ENCODE measurements at regions not wholly inside any gene's neighbourhood (a gene's known extent, or its start where the extent isn't known, plus 50 kb on each side); places are given as distances from the start of the nearest gene placed in this dataset.

DNA sequence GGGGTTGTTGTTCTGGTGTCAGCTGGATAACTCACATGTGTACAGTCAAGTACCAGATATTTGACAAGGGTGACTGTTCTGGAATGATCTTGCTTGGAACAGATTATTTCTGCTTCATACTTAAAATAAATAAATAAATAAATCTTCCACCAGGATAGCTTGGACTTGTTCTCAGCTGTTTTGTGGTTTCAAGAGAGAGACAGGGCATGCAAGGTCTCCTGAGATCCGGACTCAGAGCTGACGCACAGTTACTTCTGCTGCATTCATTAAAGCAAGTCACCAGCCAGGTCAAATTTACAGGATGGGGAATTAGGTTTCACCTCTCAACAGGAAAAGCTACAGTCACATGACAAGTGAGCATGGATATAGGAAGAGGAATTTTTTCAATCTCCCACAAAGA, 285.0 kb upstream of the SPTLC3 start:
- Histone ChIP-seq H3K4me3 (no peak overlapping the region), H3K9me3 (no peaks in the 10 kb centered on the region), H3K4me1 (no peaks in the 10 kb centered on the region), H3K36me3 (no peaks in the 10 kb centered on the region), H3K27me3 (no peaks in the 10 kb centered on the region), H3K27ac (no peak overlapping the region)
- intact Hi-C loops (cut with DNase I): no loop called here
- TF ChIP-seq, protein P1, sequence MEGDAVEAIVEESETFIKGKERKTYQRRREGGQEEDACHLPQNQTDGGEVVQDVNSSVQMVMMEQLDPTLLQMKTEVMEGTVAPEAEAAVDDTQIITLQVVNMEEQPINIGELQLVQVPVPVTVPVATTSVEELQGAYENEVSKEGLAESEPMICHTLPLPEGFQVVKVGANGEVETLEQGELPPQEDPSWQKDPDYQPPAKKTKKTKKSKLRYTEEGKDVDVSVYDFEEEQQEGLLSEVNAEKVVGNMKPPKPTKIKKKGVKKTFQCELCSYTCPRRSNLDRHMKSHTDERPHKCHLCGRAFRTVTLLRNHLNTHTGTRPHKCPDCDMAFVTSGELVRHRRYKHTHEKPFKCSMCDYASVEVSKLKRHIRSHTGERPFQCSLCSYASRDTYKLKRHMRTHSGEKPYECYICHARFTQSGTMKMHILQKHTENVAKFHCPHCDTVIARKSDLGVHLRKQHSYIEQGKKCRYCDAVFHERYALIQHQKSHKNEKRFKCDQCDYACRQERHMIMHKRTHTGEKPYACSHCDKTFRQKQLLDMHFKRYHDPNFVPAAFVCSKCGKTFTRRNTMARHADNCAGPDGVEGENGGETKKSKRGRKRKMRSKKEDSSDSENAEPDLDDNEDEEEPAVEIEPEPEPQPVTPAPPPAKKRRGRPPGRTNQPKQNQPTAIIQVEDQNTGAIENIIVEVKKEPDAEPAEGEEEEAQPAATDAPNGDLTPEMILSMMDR (IDR thresholded peaks at IDR 0.05): no peak
- no peak for ATAC-seq
- DNase-seq: no peak

- Histone ChIP-seq H3K36me3 (no peaks in the 10 kb centered on the region), H3K27me3 (no peaks in the 10 kb centered on the region), H3K4me1 (no peaks in the 10 kb centered on the region), H3K4me3 (no peak overlapping the region), H3K27ac (no peak overlapping the region), H3K9me3 (no peaks in the 10 kb centered on the region)
- DNase-seq (no peak), ATAC-seq (no peak)
- intact Hi-C loops (cut with DNase I): no loop called here
- TF ChIP-seq, protein P1 (IDR thresholded peaks at IDR 0.05): no peak
These were observed 280.0 kb upstream of the SPTLC3 start for GRCh38 chr20:12728782-12729181.

DNA sequence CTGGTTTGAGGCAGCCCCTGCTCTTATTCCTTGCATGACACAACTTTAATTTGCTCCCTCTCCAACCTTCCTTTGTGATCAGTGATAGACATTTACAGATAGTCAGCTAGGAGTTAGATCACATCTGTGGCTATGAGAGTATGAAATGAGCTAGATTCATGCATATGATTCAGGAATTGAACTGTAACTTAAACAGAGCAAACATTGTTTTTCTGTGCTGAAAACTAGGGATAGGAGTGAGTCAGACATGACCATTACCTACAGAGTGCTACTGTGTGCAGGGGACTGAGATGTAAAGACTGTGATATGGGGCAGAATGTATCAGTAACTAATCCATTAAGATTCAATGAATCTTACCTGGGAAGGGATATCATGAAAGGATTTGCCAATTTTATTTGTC, 279.4 kb upstream of the SPTLC3 start:
- Histone ChIP-seq H3K9me3 (no peaks in the 10 kb centered on the region), H3K27ac (no peak overlapping the region), H3K4me1 (no peaks in the 10 kb centered on the region), H3K4me3 (no peak overlapping the region), H3K27me3 (no peaks in the 10 kb centered on the region), H3K36me3 (no peaks in the 10 kb centered on the region)
- intact Hi-C loops (cut with DNase I): no loop called here
- no peak for ATAC-seq
- TF ChIP-seq, protein P1 (IDR thresholded peaks at IDR 0.05): no peak
- DNase-seq: no peak

- TF ChIP-seq, protein P1 (IDR thresholded peaks at IDR 0.05): no peak
- DNase-seq: no peak
- Histone ChIP-seq H3K36me3 (no peaks in the 10 kb centered on the region), H3K27me3 (no peaks in the 10 kb centered on the region), H3K4me3 (no peak overlapping the region), H3K27ac (no peak overlapping the region), H3K9me3 (no peaks in the 10 kb centered on the region), H3K4me1 (no peaks in the 10 kb centered on the region)
- no peak for ATAC-seq
- intact Hi-C loops (cut with DNase I): no loop called here
These were observed 275.0 kb upstream of the SPTLC3 start for GRCh38 chr20:12733811-12734210.

DNA sequence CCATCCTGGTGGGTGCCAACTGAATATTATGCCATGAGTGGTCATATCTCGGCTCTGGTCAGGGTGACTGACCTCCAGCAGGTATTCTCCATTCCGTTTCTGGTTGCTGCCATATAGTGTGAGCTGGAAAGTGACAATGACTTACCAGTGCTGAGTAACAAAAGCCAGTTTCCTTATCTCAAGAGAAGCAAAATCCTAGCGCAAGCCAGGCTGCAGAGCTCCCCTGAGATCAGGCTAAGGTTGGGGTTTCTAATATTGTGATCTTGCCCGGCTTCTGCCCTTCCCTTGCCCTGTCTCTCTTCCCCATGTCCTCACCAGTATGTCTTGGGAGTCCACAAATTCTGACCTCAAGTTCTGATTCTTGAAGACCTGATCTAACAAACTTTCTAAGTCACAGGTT, 271.3 kb upstream of the SPTLC3 start:
- Histone ChIP-seq H3K36me3 (no peaks in the 10 kb centered on the region), H3K27me3 (no peaks in the 10 kb centered on the region), H3K4me1 (no peaks in the 10 kb centered on the region), H3K27ac (no peak overlapping the region), H3K9me3 (no peaks in the 10 kb centered on the region), H3K4me3 (no peak overlapping the region)
- ATAC-seq: no peak
- TF ChIP-seq, protein P1 (IDR thresholded peaks at IDR 0.05): no peak
- intact Hi-C loops (cut with DNase I): no loop called here
- DNase-seq: no peak

DNA sequence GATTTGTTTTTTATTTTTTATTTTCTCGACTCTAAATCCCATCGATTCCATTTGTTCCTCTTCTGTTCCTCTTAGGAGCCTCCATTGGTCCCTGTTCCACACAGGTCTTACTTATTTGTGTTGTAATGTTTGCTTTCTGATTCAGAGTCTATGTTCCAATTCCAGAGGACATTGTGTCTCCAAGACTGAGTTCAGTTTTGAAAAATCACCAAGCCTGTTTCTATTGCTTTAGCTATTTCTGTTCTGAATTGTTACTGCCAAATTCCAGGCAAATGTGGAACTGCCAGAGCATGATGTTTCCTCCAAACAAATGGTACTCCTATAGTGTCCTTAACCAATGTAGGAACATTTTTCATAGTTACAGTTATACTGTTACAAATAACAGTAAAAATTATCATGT, 270.9 kb upstream of the SPTLC3 start:
- intact Hi-C loops (cut with DNase I): no loop called here
- no peaks in the 10 kb centered on the region for H3K27me3 ChIP-seq
- TF ChIP-seq, protein P1 (IDR thresholded peaks at IDR 0.05): no peak
- H3K27ac ChIP-seq: no peak overlapping the region
- H3K4me3 ChIP-seq: no peak overlapping the region
- no peaks in the 10 kb centered on the region for H3K9me3 ChIP-seq
- H3K36me3 ChIP-seq: no peaks in the 10 kb centered on the region
- H3K4me1 ChIP-seq: no peaks in the 10 kb centered on the region
- ATAC-seq (no peak), DNase-seq (no peak)
